22Rv1 (cell line): ENCODE measurements at regions not wholly inside any gene's neighbourhood (a gene's known extent, or its start where the extent isn't known, plus 50 kb on each side); places are given as distances from the start of the nearest gene placed in this dataset.

ENCODE experiments used
- H3K27ac ChIP-seq: fragments of 450-650 bp; 2 replicates; pipeline ENCODE4 v1.5.1; 2017
- CTCF ChIP-seq: fragments of 450-650 bp; IDR thresholded peaks from 2 replicates; pipeline ENCODE4 v1.5.1; 2017; ENCODE audit warnings: mild to moderate bottlenecking
- ZFX ChIP-seq: fragments of 450-650 bp; IDR thresholded peaks from 2 replicates; pipeline ENCODE4 v1.6.1; 2017; ENCODE audit warnings: antibody characterized with exemption, borderline replicate concordance

GRCh38 chr7:109101332-109101731 is 531.7 kb downstream of the DNAJB9 start:
- TF ChIP-seq CTCF = no peak
- TF ChIP-seq ZFX = no peak
- H3K27ac ChIP-seq = no peak overlapping the region

- TF ChIP-seq ZFX = no peak
- no peak for TF ChIP-seq CTCF
- H3K27ac ChIP-seq = no peak overlapping the region
Observed at GRCh38 chr7:109109558-109109957, 539.9 kb downstream of the DNAJB9 start.

GRCh38 chr7:109111086-109111485 is 541.4 kb downstream of the DNAJB9 start:
- no peak overlapping the region for H3K27ac ChIP-seq
- TF ChIP-seq ZFX (no peak), CTCF (no peak)

GRCh38 chr7:109121599-109122300 is 552.1 kb downstream of the DNAJB9 start:
- H3K27ac ChIP-seq = no peak overlapping the region
- TF ChIP-seq CTCF = no peak
- TF ChIP-seq ZFX = no peak

- no peak for TF ChIP-seq CTCF
- TF ChIP-seq ZFX = no peak
Observed at GRCh38 chr7:109125001-109125400, 555.3 kb downstream of the DNAJB9 start.

GRCh38 chr7:109126404-109127050 is 556.9 kb downstream of the DNAJB9 start:
- H3K27ac ChIP-seq = no peak overlapping the region

More at GRCh38 chr7:109125001-109125400, 555.3 kb downstream of the DNAJB9 start:
- H3K27ac ChIP-seq = no peak overlapping the region

More at GRCh38 chr7:109126404-109127050, 556.9 kb downstream of the DNAJB9 start:
- TF ChIP-seq ZFX = no peak
- no peak for TF ChIP-seq CTCF
